ENCODE measurements at regions not wholly inside any gene's neighbourhood (a gene's known extent, or its start where the extent isn't known, plus 50 kb on each side); places are given as distances from the start of the nearest gene placed in this dataset.

DNA sequence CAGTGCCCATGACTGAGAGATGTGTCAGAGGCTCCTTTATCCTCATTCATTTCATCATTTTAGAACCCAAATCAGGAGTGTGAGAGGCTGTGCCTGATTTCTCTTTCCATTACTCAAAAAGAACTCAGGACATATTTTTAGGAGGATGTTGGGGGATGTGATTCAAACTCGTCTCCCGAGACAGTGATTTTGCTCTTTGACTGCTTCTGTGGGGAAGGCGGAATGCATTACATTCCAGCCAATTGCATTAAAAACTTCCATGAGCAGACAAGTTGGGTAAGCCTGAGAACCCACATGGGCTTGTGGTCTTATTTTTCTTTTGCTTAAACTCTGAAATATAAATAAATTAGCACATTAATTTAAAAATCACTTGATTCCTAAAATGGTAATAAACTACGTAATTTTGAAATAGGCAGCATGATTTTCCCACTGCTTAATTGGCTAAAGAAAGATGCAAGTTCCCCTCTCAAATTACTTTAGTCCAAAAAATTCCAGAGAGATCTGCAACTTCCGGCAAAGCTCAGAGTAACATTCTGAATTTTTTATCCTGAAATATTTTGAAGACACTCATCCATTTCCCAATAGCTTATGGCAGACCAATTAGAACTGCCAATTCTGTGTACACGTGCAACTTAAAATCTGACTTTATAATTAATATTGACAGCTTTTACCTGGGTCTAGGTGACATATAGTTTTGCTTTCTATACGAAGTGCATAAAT is 185.6 kb downstream of the C7orf25 start:
- Histone ChIP-seq H3F3A (ENCODE audit: insufficient read depth, low read length, poor library complexity, severe bottlenecking) (no peaks in the 10 kb centered on the region), H4K20me1 (ENCODE audit: insufficient read depth) (no peaks in the 10 kb centered on the region), H3K9me2 (ENCODE audit: insufficient read depth, low read length) (no peaks in the 10 kb centered on the region), H3K27me3 (ENCODE audit: insufficient read depth, low read depth, low read length) (no peaks in the 10 kb centered on the region), H3K9me3 (ENCODE audit: low read length) (no peaks in the 10 kb centered on the region), H3K36me3 (ENCODE audit: insufficient read depth, low read length) (no peaks in the 10 kb centered on the region), H3K4me3 (ENCODE audit: low read length) (no peak overlapping the region), H3K4me2 (ENCODE audit: low read length) (no peak overlapping the region), H3K9ac (ENCODE audit: low read length) (no peak overlapping the region), H3K79me2 (replicated peaks; ENCODE audit: insufficient read depth, low read length) (no peaks in the 10 kb centered on the region), H3K27ac (ENCODE audit: low read length) (no peak overlapping the region), H2AFZ (ENCODE audit: low read depth, low read length) (no peak overlapping the region)
- TF ChIP-seq, protein P1, sequence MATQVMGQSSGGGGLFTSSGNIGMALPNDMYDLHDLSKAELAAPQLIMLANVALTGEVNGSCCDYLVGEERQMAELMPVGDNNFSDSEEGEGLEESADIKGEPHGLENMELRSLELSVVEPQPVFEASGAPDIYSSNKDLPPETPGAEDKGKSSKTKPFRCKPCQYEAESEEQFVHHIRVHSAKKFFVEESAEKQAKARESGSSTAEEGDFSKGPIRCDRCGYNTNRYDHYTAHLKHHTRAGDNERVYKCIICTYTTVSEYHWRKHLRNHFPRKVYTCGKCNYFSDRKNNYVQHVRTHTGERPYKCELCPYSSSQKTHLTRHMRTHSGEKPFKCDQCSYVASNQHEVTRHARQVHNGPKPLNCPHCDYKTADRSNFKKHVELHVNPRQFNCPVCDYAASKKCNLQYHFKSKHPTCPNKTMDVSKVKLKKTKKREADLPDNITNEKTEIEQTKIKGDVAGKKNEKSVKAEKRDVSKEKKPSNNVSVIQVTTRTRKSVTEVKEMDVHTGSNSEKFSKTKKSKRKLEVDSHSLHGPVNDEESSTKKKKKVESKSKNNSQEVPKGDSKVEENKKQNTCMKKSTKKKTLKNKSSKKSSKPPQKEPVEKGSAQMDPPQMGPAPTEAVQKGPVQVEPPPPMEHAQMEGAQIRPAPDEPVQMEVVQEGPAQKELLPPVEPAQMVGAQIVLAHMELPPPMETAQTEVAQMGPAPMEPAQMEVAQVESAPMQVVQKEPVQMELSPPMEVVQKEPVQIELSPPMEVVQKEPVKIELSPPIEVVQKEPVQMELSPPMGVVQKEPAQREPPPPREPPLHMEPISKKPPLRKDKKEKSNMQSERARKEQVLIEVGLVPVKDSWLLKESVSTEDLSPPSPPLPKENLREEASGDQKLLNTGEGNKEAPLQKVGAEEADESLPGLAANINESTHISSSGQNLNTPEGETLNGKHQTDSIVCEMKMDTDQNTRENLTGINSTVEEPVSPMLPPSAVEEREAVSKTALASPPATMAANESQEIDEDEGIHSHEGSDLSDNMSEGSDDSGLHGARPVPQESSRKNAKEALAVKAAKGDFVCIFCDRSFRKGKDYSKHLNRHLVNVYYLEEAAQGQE (IDR thresholded peaks at IDR 0.05; ENCODE audit: borderline replicate concordance): no peak
- TF ChIP-seq MXI1 (conservative IDR thresholded peaks at IDR 0.05; ENCODE audit: poor library complexity, severe bottlenecking) (no peak), TAF1 (IDR thresholded peaks at IDR 0.05; ENCODE audit: low read depth) (no peak), EP300 (conservative IDR thresholded peaks at IDR 0.05; ENCODE audit: poor library complexity, severe bottlenecking) (no peak), SMC3 (conservative IDR thresholded peaks at IDR 0.05; ENCODE audit: poor library complexity) (no peak), EZH2 (IDR thresholded peaks at IDR 0.05; ENCODE audit: borderline replicate concordance, insufficient read depth, low read length, poor library complexity, severe bottlenecking) (no peak), POLR2AphosphoS5 (IDR thresholded peaks at IDR 0.05) (no peak), RAD21 (conservative IDR thresholded peaks at IDR 0.05) (no peak)
- TF ChIP-seq, protein P2, sequence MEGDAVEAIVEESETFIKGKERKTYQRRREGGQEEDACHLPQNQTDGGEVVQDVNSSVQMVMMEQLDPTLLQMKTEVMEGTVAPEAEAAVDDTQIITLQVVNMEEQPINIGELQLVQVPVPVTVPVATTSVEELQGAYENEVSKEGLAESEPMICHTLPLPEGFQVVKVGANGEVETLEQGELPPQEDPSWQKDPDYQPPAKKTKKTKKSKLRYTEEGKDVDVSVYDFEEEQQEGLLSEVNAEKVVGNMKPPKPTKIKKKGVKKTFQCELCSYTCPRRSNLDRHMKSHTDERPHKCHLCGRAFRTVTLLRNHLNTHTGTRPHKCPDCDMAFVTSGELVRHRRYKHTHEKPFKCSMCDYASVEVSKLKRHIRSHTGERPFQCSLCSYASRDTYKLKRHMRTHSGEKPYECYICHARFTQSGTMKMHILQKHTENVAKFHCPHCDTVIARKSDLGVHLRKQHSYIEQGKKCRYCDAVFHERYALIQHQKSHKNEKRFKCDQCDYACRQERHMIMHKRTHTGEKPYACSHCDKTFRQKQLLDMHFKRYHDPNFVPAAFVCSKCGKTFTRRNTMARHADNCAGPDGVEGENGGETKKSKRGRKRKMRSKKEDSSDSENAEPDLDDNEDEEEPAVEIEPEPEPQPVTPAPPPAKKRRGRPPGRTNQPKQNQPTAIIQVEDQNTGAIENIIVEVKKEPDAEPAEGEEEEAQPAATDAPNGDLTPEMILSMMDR (IDR thresholded peaks at IDR 0.05; ENCODE audit: poor library complexity, severe bottlenecking): no peak

DNA sequence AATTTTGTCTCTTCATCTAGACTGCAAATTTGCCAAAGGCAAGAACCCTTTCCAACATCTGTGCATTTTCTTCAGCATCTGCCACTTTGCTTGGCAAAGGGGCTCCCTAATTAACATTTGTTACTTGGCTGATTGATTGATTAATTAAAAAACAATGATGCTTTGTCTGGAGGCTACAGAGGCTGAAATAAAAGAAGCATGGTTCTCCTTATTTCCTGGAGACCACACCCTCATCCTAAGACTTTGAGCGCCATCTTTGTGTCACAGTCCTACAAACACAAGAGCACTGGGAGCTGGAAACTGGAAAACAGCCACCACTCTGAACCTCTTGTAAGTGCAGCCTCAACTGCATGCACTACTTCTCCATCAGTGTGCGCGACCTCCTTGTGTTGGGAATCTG is 189.2 kb downstream of the C7orf25 start:
- Histone ChIP-seq H3K27me3 (ENCODE audit: insufficient read depth, low read depth, low read length) (no peaks in the 10 kb centered on the region), H3K27ac (ENCODE audit: low read length) (no peak overlapping the region), H3K9me3 (ENCODE audit: low read length) (no peaks in the 10 kb centered on the region), H3K9ac (ENCODE audit: low read length) (no peak overlapping the region), H2AFZ (ENCODE audit: low read depth, low read length) (no peak overlapping the region), H3K79me2 (replicated peaks; ENCODE audit: insufficient read depth, low read length) (no peaks in the 10 kb centered on the region), H3K4me3 (ENCODE audit: low read length) (no peak overlapping the region), H3K4me2 (ENCODE audit: low read length) (no peak overlapping the region), H4K20me1 (ENCODE audit: insufficient read depth) (no peaks in the 10 kb centered on the region), H3K9me2 (ENCODE audit: insufficient read depth, low read length) (no peaks in the 10 kb centered on the region), H3K36me3 (ENCODE audit: insufficient read depth, low read length) (no peaks in the 10 kb centered on the region), H3F3A (ENCODE audit: insufficient read depth, low read length, poor library complexity, severe bottlenecking) (no peaks in the 10 kb centered on the region)
- TF ChIP-seq MXI1 (conservative IDR thresholded peaks at IDR 0.05; ENCODE audit: poor library complexity, severe bottlenecking): no peak
- no peak for TF ChIP-seq EZH2 (IDR thresholded peaks at IDR 0.05; ENCODE audit: borderline replicate concordance, insufficient read depth, low read length, poor library complexity, severe bottlenecking)
- TF ChIP-seq TAF1 (IDR thresholded peaks at IDR 0.05; ENCODE audit: low read depth): no peak
- no peak for TF ChIP-seq EP300 (conservative IDR thresholded peaks at IDR 0.05; ENCODE audit: poor library complexity, severe bottlenecking)
- TF ChIP-seq RAD21 (conservative IDR thresholded peaks at IDR 0.05): no peak

Measured in neural cell (in vitro differentiated cells).